G401 (cell line): ENCODE measurements at regions not wholly inside any gene's neighbourhood (a gene's known extent, or its start where the extent isn't known, plus 50 kb on each side); places are given as distances from the start of the nearest gene placed in this dataset.
"Not testable (repeated sequence)": the region's sequence is repeated elsewhere in the genome, so short reads cannot be mapped to it uniquely, and the experiment has no call there.

Experiments
- DNase-seq: peaks from one replicate; pipeline ENCODE4 v3.0.0-alpha.2; 2015; ENCODE audit warnings: low spot score
- in situ Hi-C: cut with HindIII; loops from 2 replicates; pipeline ENCODE4 v1.10.0; 2016; ENCODE audit warnings: low sequenced_read_pairs, mixed read lengths

GRCh38 chr12:67056329-67056728 is 212.8 kb upstream of the CAND1 start:
- no peak for DNase-seq
- in situ Hi-C loops, result no loop called here

- DNase-seq, result no peak
- in situ Hi-C loops, result no loop called here
Measured at GRCh38 chr12:67057072-67057471, 212.1 kb upstream of the CAND1 start.

- DNase-seq, result no peak
- in situ Hi-C loops, result no loop called here
Measured at GRCh38 chr12:67062193-67062592, 207.0 kb upstream of the CAND1 start.

- DNase-seq, result no peak
- in situ Hi-C loops, result no loop called here
Measured at GRCh38 chr12:67067453-67068203, 201.5 kb upstream of the CAND1 start.

GRCh38 chr12:67068204-67068731 is 200.9 kb upstream of the CAND1 start:
- DNase-seq, result no peak
- in situ Hi-C loops, result no loop called here

GRCh38 chr12:67068761-67069450 is 200.3 kb upstream of the CAND1 start:
- in situ Hi-C loops, result no loop called here
- no peak for DNase-seq

GRCh38 chr12:67069451-67070306 is 199.5 kb upstream of the CAND1 start:
- DNase-seq, result no peak
- in situ Hi-C loops, result no loop called here

- DNase-seq, result no peak
- in situ Hi-C loops, result no loop called here
Measured at GRCh38 chr12:67070307-67070600, 198.9 kb upstream of the CAND1 start.

GRCh38 chr12:67070604-67071003 is 198.6 kb upstream of the CAND1 start:
- in situ Hi-C loops, result no loop called here
- no peak for DNase-seq

GRCh38 chr12:67072281-67072680 is 196.9 kb upstream of the CAND1 start:
- DNase-seq, in situ Hi-C loops: not testable (repeated sequence)

GRCh38 chr12:67073336-67073735 is 195.8 kb upstream of the CAND1 start:
- no peak for DNase-seq
- in situ Hi-C loops, result no loop called here

GRCh38 chr12:67074072-67074471 is 195.1 kb upstream of the CAND1 start:
- DNase-seq, result no peak

GRCh38 chr12:67077617-67078016 is 191.5 kb upstream of the CAND1 start:
- no peak for DNase-seq

More at GRCh38 chr12:67074072-67074471, 195.1 kb upstream of the CAND1 start:
- in situ Hi-C loops, result no loop called here

GRCh38 chr12:67078957-67079356 is 190.2 kb upstream of the CAND1 start:
- no peak for DNase-seq
- in situ Hi-C loops, result no loop called here

More at GRCh38 chr12:67077617-67078016, 191.5 kb upstream of the CAND1 start:
- in situ Hi-C loops, result no loop called here

- DNase-seq, result no peak
Measured at GRCh38 chr12:67080637-67081036, 188.5 kb upstream of the CAND1 start.

GRCh38 chr12:67082221-67082620 is 186.9 kb upstream of the CAND1 start:
- in situ Hi-C loops, result no loop called here
- no peak for DNase-seq

More at GRCh38 chr12:67080637-67081036, 188.5 kb upstream of the CAND1 start:
- in situ Hi-C loops, result no loop called here

- no peak for DNase-seq
- in situ Hi-C loops, result no loop called here
Measured at GRCh38 chr12:67085699-67086098, 183.5 kb upstream of the CAND1 start.

- no peak for DNase-seq
- in situ Hi-C loops, result no loop called here
Measured at GRCh38 chr12:67086116-67086515, 183.0 kb upstream of the CAND1 start.

GRCh38 chr12:67088401-67089118 is 180.6 kb upstream of the CAND1 start:
- no peak for DNase-seq
- in situ Hi-C loops, result no loop called here
